ENCODE measurements at regions not wholly inside any gene's neighbourhood (a gene's known extent, or its start where the extent isn't known, plus 50 kb on each side); places are given as distances from the start of the nearest gene placed in this dataset.
"Not testable (repeated sequence)": the region's sequence is repeated elsewhere in the genome, so short reads cannot be mapped to it uniquely, and the experiment has no call there.

DNA sequence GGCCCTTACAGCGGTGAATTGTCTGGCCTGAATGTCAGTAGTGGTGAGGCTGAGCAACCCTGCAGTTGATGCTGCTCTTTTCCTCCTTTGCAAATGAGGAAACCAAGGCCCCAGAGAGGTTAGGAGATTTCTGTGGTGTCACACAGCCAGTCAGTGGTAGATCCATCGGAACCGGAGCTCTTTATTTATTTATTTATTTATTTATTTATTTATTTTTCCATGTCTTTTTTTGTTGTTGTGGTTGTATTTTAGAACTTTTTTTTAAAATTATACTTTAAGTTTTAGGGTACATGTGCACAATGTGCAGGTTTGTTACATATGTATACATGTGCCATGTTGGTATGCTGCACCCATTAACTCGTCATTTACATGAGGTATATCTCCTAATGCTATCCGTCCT, 368.4 kb upstream of the CLINT1 start:
- DNase-seq (ENCODE audit: extremely low read depth in 1 of 2, low read depth in 1 of 2), result not testable (repeated sequence)

DNA sequence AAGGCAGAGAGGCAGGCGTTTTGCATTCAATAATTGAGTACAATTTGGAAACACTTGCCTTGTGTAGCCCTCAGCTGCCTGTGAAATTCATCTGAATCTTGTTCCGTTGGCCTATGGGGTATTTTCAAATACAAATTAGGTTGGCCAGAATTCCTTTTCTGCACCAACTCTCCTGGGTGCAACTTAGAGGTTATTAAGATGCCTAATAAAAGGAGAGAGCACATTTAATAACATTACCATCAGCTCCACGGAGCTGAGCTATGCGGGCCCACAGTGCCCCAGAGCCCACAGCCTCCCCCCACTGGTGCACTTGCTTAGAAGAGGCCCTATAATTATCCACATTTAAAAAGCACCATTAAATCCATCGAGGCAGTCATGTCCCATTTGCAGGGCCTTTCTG, 367.6 kb upstream of the CLINT1 start:
- DNase-seq (ENCODE audit: extremely low read depth in 1 of 2, low read depth in 1 of 2), result no peak

DNA sequence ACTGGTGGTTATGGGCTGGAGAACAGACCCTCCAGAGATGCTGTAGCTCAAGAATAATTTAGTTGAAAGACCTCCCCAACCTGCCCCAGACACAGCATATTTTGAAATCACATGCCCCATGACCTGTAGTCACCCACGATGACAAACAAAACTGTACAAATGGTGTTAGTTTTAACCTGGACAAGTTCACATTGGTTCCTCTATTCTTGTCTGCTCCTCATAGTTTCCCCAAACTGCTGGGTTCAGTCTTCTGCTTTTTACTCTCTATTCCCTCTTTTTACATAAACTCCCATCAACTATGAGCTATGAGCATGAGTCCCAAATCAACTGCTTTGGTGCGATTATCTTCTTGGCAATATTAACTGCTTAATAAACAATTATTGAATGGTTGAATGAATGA, 365.3 kb upstream of the CLINT1 start:
- no peak for DNase-seq (ENCODE audit: extremely low read depth in 1 of 2, low read depth in 1 of 2)

DNA sequence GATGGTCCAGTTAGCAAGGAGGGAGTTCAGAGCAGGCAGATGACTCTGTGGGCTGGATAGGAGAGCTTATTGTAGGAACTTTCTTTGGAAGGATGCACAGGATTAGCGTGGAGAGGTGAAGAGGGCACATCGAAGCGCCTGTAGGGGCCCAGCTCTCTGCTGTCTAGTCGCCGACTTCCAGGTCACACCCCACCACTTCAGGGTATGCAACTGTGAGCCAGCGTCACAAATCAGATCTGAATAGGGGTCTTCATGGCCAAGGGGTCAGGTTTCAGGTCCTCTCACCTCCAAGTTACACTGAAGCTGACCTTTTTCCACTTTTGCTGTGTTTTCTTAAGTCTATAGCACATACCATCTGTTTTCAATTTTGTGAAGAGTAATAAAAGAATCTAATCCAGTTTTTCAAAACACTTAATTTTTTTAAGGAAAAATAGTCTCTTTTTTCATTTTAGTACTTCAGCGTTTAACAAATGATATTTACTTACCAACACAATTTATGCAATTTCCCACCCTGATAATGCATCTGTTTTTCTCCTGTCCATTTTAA, 364.2 kb upstream of the CLINT1 start:
- no peak for DNase-seq (ENCODE audit: extremely low read depth in 1 of 2, low read depth in 1 of 2)

DNA sequence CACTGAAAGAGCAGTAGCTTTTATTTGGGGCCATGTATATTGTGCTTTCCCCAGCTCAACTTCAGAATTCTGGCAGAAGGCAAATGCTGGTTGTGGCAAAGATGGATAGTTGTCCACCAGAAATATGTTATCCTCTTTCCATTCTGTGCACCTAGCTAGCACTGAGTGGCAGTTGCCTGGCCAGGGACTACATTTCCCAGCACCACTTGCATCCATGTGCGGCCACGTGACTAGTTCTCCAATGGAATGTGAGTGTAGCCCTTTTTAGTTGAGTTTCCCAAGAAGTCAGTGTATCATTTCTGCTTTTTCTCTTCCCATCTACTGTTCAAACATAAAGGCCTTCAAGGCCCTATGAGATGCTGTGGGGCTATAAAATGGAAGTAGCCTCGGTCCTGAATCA, 354.0 kb upstream of the CLINT1 start:
- no peak for DNase-seq (ENCODE audit: extremely low read depth in 1 of 2, low read depth in 1 of 2)

DNA sequence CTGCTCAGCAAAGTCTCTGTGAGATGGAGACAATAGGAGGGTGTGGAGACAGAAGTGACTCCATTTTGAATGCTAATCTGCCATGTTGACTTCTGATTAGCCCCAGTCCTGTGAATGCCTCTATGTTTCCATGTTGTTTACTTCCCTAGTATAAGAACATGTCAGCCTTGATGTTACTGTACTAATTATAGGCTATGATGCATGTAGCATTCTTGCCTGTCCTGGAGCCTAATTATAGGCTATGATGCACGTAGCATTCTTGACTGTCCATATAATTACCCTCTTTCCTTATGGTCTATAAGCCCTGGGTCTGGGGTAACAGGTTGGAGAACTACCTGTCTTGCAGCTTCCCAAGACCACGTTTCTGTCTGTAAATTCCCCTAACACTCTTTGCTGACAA, 353.3 kb upstream of the CLINT1 start:
- DNase-seq (ENCODE audit: extremely low read depth in 1 of 2, low read depth in 1 of 2), result no peak

DNA sequence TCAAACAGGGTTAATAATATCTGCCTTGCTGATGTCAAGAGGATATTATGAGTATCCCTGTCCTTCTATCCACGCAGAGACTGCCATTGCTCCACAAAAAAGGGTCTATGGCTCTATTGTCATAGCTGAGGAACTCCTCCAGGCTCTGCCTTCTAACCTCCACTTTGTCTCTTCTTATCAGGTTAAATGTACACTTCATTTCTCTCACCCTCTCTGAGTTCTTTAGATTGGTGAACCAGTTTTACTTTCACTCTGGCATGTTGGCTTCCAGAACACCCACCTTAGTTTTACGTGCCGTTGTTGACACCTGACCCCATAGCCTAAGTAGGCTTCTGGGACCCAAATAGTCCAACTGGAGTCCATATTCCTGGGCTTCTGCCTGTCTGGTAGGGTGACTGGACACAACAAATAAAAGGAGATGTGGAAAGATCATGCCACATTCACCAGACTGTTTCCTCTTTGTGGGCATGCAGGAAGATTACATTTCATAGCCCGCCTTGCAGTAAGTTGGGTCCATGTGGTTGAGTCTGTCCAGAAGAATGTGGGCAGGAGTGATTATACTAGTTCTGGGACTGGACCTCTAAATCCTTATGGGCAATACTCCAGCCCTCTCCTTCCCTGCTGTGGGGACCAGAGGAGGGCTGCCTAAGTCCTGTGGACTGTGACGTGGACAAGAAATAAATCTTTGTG, 350.4 kb upstream of the CLINT1 start:
- no peak for DNase-seq (ENCODE audit: extremely low read depth in 1 of 2, low read depth in 1 of 2)

DNA sequence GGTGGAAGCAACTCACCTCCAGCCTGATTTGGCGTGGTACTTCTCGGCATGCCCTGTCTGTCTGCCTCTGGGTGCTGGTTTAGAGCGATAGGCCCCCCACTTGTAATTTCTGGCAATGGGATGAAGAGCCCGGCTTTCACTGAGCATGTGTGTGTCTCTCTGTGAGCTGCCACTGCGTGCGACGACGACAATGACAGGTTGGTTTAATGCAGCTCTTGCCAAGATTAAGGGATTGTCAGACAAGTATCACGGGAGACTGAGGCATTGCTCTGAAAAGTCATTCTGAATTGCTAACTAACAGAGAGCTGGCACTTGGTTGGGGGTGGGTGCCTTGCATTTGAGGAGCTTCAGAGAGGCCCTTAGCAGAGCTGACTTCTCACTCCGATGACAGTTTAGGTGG, 348.8 kb upstream of the CLINT1 start:
- DNase-seq (ENCODE audit: extremely low read depth in 1 of 2, low read depth in 1 of 2), result no peak

DNA sequence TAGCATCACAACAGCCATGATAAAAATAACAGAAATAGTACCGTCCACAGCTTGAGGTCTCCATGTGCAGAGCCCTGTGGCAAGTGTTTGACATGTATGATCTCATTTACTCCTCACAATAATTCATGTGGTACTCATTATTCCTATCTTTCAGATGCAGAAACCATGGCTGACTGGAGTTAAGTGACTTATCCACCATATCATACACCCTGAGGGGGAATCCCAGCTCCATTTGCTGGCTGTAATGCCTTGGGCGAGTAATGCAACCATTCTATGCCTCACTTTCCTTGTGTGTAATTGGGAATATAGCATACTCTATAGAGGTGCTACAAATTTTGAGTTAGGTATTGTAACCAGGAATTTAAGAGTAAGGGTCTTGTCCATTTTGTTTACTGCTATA, 347.0 kb upstream of the CLINT1 start:
- no peak for DNase-seq (ENCODE audit: extremely low read depth in 1 of 2, low read depth in 1 of 2)

DNA sequence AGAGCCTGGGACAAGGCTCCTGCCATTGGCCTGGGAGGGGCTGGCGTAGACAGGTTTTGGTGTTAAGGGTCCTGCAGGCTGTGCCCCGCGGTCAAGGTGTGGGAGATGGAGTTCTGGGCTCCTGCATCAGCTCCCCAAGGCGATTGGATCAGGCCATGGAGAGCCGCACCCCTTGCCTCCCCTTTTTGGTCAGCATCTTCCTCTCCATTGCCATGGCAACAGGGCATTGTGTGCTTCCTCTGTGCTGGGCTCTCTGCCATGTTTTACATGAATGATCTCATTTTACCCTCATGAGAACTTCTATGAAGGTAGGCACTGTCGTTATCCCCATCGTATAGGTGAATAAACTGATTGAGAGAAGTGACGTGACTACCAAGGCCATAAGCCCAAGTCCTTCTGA, 344.3 kb upstream of the CLINT1 start:
- DNase-seq (ENCODE audit: extremely low read depth in 1 of 2, low read depth in 1 of 2), result no peak

DNA sequence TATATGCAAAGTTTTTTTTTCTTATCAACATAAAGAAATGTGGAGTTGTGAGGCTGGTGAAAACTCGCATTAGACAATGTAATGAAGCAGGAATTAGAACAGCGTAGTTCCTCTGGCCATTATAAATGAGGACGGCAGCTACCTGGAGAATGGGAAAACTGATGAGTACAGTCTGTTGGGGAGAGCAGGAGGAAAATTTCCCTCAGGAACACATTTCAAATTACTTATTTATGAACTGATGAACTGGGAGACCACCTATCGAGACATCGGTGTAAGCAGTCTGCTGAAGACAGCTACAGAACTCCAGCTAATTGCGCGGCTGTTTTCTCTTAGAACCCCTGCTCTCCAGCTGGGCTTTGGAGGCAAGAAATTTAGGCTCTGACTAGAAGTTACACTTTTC, 343.9 kb upstream of the CLINT1 start:
- DNase-seq (ENCODE audit: extremely low read depth in 1 of 2, low read depth in 1 of 2), result no peak

DNA sequence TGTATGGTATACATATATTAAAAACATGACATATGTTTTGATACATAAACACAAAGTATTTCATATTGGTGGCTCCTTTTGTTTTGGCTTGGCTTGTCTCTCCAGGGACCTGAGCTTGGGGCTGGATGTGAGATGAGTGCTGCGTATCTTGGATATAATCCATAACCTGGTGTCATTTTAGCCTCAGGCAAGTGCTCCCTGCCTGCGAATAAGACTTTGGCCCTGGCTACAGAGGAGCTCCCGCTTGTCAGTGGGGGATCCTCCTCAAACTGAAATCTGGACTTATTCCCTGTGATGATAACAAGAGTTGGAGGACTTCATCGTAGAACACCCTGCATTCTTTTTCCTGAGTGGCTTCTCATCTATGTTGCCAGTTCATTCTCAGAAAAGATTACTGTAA, 341.7 kb upstream of the CLINT1 start:
- no peak for DNase-seq (ENCODE audit: extremely low read depth in 1 of 2, low read depth in 1 of 2)

DNA sequence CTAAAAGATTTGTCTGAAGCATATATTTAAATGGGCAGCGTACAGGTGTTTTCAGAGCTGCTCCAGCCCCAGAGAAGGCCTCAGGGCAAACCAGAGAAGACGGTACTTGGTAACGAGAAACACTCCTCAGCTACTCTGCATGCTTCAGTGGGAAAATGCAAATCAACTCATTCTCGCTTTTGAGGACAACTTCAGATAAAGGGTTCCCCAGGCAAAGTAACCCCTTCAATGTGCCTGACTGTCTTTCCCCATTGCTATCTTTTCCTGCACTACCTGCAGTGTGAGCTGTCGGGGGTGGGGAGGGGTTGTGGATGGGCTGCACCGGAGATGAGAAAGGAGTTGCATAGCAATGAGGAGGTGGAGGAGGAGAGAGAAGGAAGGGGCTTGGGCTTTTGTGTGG, 339.7 kb upstream of the CLINT1 start:
- DNase-seq (ENCODE audit: extremely low read depth in 1 of 2, low read depth in 1 of 2), result no peak

DNA sequence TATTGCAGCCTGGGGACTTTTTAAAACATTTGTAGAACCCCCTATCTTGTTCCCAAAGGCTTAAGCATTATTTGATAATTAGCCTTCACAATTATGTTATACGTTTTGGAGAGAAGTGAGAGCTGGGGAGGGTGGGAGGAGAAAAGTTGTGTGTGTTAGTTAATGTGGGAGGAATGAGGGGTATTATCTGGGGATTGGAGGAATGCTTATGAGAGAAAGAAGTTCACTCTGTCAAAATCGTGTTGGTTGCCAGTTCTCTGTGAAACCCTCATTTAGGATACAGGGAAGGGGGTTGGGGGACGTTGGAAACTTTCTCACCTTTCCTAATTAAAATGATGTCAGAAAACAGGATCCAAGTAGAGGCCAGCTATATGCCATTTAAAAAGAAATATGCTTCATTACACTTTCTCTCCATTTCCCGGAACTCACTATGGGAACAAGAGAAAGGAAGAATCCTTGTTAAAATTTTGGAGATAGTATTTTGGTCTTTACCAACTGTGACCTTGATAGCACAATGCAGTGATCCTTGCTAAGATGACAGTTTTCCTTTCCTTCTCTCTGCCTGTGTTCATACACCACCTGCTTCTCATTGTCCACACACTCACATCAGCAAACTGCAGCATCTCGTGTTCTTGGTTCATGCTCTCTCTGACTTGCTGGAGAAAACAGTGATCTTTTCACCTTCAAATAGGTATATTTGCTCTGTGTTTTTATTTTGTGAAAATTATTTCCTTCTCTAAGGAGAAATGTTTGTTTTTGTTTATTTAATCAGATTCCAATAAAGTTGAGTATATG, 336.7 kb upstream of the CLINT1 start:
- DNase-seq (ENCODE audit: extremely low read depth in 1 of 2, low read depth in 1 of 2), result no peak

DNA sequence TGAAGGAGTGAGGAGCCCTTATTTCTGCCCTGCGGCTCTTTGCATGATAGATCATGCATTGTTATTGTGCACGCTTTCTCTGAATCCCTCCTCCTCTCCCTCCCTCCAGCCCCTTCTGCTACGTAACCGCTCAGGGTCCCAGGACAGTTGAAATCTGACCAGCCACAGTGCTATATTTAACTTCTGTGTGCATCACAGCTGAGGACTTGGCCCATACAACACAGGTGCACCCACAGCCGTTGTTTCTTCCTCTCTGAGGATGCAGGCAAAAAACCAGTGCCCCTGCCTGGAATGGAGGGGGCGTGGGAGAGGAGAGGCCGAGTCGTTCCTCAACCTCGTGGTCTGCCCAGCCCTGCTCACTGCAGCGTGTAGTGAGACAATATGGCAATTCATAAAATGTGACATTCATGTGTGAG, 335.6 kb upstream of the CLINT1 start:
- DNase-seq (ENCODE audit: extremely low read depth in 1 of 2, low read depth in 1 of 2), result no peak

DNA sequence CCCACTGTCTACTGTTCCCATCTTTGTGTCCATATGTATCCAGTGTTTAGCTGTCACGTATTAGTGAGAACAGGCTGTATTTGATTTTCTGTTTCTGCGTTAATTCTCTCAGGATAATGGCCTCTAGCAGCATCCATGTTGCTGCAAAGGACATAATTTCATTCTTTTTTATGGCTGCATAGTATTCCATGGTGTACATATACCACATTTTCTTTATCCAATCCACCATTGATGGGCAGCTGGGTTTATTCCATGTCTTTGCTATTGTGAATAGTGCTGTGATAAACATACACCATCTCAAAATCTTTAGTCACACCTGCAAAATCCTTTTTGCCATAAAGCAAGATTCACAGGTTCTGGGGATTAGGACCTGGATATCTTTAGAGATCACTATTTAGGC, 334.4 kb upstream of the CLINT1 start:
- DNase-seq (ENCODE audit: extremely low read depth in 1 of 2, low read depth in 1 of 2), result not testable (repeated sequence)

DNA sequence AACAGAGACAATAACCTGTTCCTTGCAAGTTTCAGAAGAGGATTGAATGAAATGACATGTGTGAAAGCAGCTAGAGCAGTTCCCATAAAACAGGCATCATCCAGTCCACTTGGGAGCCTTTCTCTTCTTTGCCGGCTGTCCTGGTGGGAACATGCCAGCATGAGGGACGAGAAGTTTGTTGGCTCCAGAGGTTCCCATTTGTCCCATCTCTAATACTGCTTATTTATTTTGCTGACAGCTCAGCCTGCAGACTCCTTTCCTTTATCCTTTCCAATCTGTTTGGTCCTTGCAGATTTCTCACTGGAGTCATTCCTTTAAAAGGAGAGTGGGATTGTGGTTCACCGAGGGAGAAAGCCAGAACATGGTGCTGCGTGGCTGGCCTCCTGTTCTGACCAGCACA, 321.5 kb upstream of the CLINT1 start:
- no peak for DNase-seq (ENCODE audit: extremely low read depth in 1 of 2, low read depth in 1 of 2)

DNA sequence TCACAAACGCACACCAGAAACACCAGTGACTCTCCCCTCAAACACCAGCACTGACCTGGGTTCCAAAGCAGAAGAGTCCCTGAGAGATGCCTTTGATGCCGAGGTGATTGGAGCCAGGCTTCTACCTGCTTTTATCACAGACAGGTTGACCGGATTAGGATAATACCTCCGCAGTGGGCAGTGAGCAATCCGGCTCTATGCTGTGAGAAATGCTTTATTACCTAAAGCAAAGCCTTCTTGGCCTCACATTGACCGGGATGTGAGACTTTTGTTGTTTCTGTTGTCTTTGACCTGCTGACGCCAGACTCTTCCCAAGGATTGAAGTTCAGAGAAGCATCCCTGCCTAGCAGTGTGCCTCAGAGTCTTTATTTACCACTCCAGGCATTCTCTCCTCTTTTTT, 320.3 kb upstream of the CLINT1 start:
- no peak for DNase-seq (ENCODE audit: extremely low read depth in 1 of 2, low read depth in 1 of 2)

DNA sequence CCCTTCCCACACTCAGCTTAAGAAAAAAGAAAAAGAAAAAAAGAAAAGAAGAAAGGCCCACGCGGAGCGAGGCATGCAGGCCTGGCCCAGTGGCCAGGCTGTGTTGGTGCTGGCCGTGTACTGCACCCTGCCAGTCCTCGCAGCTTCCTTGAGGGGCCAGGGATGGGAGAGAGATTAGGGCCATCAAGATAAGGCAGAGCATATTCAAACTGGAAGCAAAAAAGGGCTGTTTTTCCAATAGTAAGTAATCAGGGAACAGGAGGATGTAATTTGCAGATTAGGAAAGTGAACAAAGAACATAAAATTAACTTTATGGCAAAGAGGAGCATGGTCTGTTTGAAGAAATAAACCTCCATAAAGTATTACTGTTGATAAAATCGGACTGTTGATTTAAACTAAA, 319.6 kb upstream of the CLINT1 start:
- DNase-seq (ENCODE audit: extremely low read depth in 1 of 2, low read depth in 1 of 2), result no peak

DNA sequence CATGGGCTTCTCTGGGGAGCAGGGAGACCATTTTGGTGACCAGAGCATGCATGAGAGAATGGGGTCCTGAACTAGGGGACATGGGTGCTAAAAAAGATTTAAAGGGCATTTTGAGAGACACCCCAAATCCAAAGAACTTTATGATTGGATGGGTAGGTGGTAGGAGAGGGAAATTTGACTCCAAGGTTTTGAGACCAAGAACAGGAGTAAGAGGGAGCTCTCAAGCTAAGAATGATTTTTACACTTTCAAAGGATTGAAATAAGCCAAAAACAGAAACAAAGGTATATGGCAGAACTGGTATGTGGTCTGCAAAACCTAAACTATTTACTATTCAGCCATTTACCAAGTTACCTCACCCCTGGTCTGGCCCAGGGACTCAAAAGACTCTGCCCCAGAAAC, 318.2 kb upstream of the CLINT1 start:
- DNase-seq (ENCODE audit: extremely low read depth in 1 of 2, low read depth in 1 of 2), result no peak

DNA sequence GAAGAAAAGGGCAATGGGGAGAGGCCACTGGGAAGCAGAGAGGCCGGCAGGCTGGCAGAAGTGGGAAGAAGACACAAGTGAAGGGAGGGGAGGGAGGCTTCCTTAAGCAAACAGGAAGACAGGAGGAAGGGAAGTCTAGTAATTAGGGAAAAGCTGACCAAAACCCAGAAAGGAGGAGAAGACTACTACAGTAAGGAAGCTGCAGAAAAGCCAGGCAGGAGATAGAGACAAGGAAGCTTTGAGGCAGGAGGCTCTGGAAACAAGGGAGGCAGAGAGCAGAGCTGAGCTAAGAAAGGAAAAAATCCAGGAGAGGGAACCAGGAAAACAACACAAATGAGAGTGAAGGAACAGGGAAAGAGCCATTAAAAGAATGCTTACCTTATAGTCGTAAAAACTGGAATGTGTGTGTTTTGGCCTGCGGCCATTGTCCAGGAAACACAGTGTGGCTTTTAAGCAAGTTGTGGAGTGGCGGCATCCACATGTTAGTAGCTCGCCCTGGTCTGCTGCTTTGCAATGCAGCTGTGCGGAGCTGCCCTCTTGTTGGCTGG, 317.1 kb upstream of the CLINT1 start:
- DNase-seq (ENCODE audit: extremely low read depth in 1 of 2, low read depth in 1 of 2), result no peak
